ENCODE measurements at regions not wholly inside any gene's neighbourhood (a gene's known extent, or its start where the extent isn't known, plus 50 kb on each side); places are given as distances from the start of the nearest gene placed in this dataset.

GRCh38 chr10:25661632-25662031 lies 272.4 kb upstream of the MYO3A start:
- intact Hi-C loops (cut with DNase I): no loop called here
- 40% methylated on average over 1 of the region's 3 CpGs; no CpG with 5 or more reads in 1 of the 2 donors for WGBS, 2 donors
- DNase-seq: no peak

GRCh38 chr10:25666276-25666675 lies 267.8 kb upstream of the MYO3A start:
- Histone ChIP-seq H3K36me3 (no peaks in the 10 kb centered on the region), H3K4me3 (no peak overlapping the region), H3K4me1 (no peaks in the 10 kb centered on the region), H3K27me3 (no peaks in the 10 kb centered on the region), H3K27ac (no peak overlapping the region), H3K9me3 (no peaks in the 10 kb centered on the region)
- WGBS, 2 donors: 20 to 38% methylated on average over 3 of the region's 3 CpGs
- intact Hi-C loops (cut with DNase I): no loop called here
- no peak for TF ChIP-seq POLR2A (IDR thresholded peaks at IDR 0.05)
- TF ChIP-seq, protein P1, sequence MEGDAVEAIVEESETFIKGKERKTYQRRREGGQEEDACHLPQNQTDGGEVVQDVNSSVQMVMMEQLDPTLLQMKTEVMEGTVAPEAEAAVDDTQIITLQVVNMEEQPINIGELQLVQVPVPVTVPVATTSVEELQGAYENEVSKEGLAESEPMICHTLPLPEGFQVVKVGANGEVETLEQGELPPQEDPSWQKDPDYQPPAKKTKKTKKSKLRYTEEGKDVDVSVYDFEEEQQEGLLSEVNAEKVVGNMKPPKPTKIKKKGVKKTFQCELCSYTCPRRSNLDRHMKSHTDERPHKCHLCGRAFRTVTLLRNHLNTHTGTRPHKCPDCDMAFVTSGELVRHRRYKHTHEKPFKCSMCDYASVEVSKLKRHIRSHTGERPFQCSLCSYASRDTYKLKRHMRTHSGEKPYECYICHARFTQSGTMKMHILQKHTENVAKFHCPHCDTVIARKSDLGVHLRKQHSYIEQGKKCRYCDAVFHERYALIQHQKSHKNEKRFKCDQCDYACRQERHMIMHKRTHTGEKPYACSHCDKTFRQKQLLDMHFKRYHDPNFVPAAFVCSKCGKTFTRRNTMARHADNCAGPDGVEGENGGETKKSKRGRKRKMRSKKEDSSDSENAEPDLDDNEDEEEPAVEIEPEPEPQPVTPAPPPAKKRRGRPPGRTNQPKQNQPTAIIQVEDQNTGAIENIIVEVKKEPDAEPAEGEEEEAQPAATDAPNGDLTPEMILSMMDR (IDR thresholded peaks at IDR 0.05): no peak
- no peak for DNase-seq

More at GRCh38 chr10:25661632-25662031, 272.4 kb upstream of the MYO3A start:
- no peaks in the 10 kb centered on the region for H3K9me3 ChIP-seq
- no peak overlapping the region for H3K27ac ChIP-seq
- no peaks in the 10 kb centered on the region for H3K4me1 ChIP-seq
- TF ChIP-seq, protein P1 (IDR thresholded peaks at IDR 0.05): no peak
- no peak for TF ChIP-seq POLR2A (IDR thresholded peaks at IDR 0.05)
- no peaks in the 10 kb centered on the region for H3K27me3 ChIP-seq
- no peak overlapping the region for H3K4me3 ChIP-seq
- no peaks in the 10 kb centered on the region for H3K36me3 ChIP-seq

DNA sequence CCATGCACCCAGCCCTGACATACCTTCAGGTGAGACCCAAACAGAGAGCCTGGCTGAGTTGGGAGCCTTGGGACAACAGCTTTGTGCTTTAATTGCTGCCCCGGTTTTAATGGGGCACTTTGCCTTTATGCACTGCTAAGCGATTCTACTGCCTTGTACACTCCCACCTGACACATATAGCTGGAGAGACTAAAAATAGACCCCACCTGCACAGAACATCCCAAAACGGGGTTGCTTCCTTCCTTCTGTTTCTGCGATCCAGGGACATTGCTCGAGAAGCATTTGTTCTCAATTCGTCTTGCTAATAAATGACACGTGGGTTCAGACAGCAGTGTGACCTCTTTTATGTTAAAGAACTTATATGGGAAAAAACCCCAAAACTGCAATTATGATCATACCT lies 258.8 kb upstream of the MYO3A start:
- no peaks in the 10 kb centered on the region for H3K27me3 ChIP-seq
- intact Hi-C loops (cut with DNase I): no loop called here
- no peaks in the 10 kb centered on the region for H3K36me3 ChIP-seq
- no peak overlapping the region for H3K27ac ChIP-seq
- TF ChIP-seq POLR2A (IDR thresholded peaks at IDR 0.05): no peak
- TF ChIP-seq, protein P1 (IDR thresholded peaks at IDR 0.05): no peak
- H3K4me1 ChIP-seq: no peaks in the 10 kb centered on the region
- no peak for DNase-seq
- H3K4me3 ChIP-seq: no peak overlapping the region
- no peaks in the 10 kb centered on the region for H3K9me3 ChIP-seq
- 67 to 79% methylated on average over 5 to 7 of the region's 7 CpGs for WGBS, 2 donors

- TF ChIP-seq, protein P1 (IDR thresholded peaks at IDR 0.05): no peak
- no peak for TF ChIP-seq POLR2A (IDR thresholded peaks at IDR 0.05)
- no peaks in the 10 kb centered on the region for H3K9me3 ChIP-seq
- no peaks in the 10 kb centered on the region for H3K27me3 ChIP-seq
- no peaks in the 10 kb centered on the region for H3K36me3 ChIP-seq
- WGBS, 2 donors: 67 to 73% methylated on average over 1 of the region's 1 CpG
- H3K27ac ChIP-seq: no peak overlapping the region
- no peak for DNase-seq
- H3K4me1 ChIP-seq: no peaks in the 10 kb centered on the region
- intact Hi-C loops (cut with DNase I): no loop called here
- no peak overlapping the region for H3K4me3 ChIP-seq
These were observed 258.4 kb upstream of the MYO3A start for GRCh38 chr10:25675615-25676014.

- Histone ChIP-seq H3K4me3 (no peak overlapping the region), H3K9me3 (no peaks in the 10 kb centered on the region), H3K27ac (no peak overlapping the region), H3K4me1 (peaks cover 0 to 9% (median 0%) of the 10 kb centered on the region in 3 donors), H3K27me3 (no peaks in the 10 kb centered on the region), H3K36me3 (no peaks in the 10 kb centered on the region)
- no peak for TF ChIP-seq POLR2A (IDR thresholded peaks at IDR 0.05)
- TF ChIP-seq, protein P1 (IDR thresholded peaks at IDR 0.05): no peak
- intact Hi-C loops (cut with DNase I): no loop called here
- DNase-seq: no peak
These were observed 255.8 kb upstream of the MYO3A start for GRCh38 chr10:25678220-25678619.
